Hepatocyte (in vitro differentiated cells): ENCODE measurements at regions not wholly inside any gene's neighbourhood (a gene's known extent, or its start where the extent isn't known, plus 50 kb on each side); places are given as distances from the start of the nearest gene placed in this dataset.

Experiments used
- EZH2 ChIP-seq: fragments of 200-600 bp; sonication (generic); IDR thresholded peaks from 2 replicates; pipeline ENCODE4 v1.6.1; 2016; ENCODE audit warnings: antibody characterized with exemption, mild to moderate bottlenecking, borderline replicate concordance
- TF ChIP-seq, protein P1 (sequence below): fragments of 200-600 bp; sonication (generic); IDR thresholded peaks from 2 replicates; pipeline ENCODE4 v1.5.1; 2016; ENCODE audit warnings: antibody characterized with exemption, mild to moderate bottlenecking; ENCODE audit not compliant: poor library complexity

DNA sequence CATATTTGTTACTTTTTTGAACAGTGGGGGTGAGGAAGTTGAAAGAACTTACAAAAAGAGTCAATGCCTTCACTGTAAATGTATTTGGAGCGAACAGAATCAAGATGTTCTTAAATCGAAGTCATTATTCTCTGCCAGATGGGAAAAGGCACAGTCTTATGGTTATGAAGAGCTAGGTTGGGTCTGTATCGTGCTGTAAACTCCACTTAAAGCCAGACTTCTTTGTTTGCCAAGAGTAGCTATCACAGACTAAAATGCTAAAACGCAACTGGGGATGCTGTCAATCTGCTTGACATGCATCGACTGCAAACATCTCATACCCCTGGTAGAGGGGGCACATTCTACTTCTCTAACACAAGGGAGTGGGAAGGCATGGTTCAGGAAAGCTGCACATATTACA is 160.4 kb downstream of the DACT1 start:
- TF ChIP-seq EZH2: no peak
- TF ChIP-seq, protein P1, sequence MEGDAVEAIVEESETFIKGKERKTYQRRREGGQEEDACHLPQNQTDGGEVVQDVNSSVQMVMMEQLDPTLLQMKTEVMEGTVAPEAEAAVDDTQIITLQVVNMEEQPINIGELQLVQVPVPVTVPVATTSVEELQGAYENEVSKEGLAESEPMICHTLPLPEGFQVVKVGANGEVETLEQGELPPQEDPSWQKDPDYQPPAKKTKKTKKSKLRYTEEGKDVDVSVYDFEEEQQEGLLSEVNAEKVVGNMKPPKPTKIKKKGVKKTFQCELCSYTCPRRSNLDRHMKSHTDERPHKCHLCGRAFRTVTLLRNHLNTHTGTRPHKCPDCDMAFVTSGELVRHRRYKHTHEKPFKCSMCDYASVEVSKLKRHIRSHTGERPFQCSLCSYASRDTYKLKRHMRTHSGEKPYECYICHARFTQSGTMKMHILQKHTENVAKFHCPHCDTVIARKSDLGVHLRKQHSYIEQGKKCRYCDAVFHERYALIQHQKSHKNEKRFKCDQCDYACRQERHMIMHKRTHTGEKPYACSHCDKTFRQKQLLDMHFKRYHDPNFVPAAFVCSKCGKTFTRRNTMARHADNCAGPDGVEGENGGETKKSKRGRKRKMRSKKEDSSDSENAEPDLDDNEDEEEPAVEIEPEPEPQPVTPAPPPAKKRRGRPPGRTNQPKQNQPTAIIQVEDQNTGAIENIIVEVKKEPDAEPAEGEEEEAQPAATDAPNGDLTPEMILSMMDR: no peak
